ENCODE measurements at regions not wholly inside any gene's neighbourhood (a gene's known extent, or its start where the extent isn't known, plus 50 kb on each side); places are given as distances from the start of the nearest gene placed in this dataset.

- DNase-seq (ENCODE audit: low spot score), result no peak
- no peak for FAIRE-seq
- ATAC-seq, result no peak
- Histone ChIP-seq H3K4me1 (ENCODE audit: insufficient read depth, low read length) (no peaks in the 10 kb centered on the region), H3K36me3 (replicated peaks in 1 of 2; ENCODE audit: control insufficient read depth in 1 of 2, insufficient read depth in 2 of 2, low read length in 2 of 2) (no peaks in the 10 kb centered on the region), H4K20me1 (ENCODE audit: insufficient read depth, low read length) (no peaks in the 10 kb centered on the region), H3K9me3 (ENCODE audit: low read length) (no peaks in the 10 kb centered on the region), H3K4me2 (ENCODE audit: low read depth, low read length) (no peak overlapping the region), H3K4me3 (replicated peaks in 1 of 3; ENCODE audit: insufficient read depth in 1 of 3, low read depth in 2 of 3, low read length in 3 of 3) (no peak overlapping the region), H3K79me2 (ENCODE audit: insufficient read depth, low read length) (no peaks in the 10 kb centered on the region), H2AFZ (ENCODE audit: low read length) (no peak overlapping the region), H3K9ac (ENCODE audit: insufficient read depth, low read depth, low read length) (no peak overlapping the region), H3K27ac (ENCODE audit: extremely low read length, insufficient read depth, low read length) (no peak overlapping the region), H3K27me3 (ENCODE audit: control insufficient read depth in 1 of 2, insufficient read depth in 2 of 2, low read length in 2 of 2) (peaks cover 0 to 54% of the 10 kb centered on the region in 2 experiments; a peak in 4 of 5 replicates)
- WGBS (ENCODE audit: low lambda C conversion rate), result 4% methylated on average over 5 of the region's 5 CpGs
- ChIA-PET CTCF (ENCODE audit: low intra/inter-chr PET ratio, low total read pairs) (no interaction called here), POLR2A (no interaction called here)
- no peak for TF ChIP-seq FOXK2 (IDR thresholded peaks at IDR 0.05)
- no peak for TF ChIP-seq ZNF275 (CRISPR knock-in tag; IDR thresholded peaks at IDR 0.05; ENCODE audit: borderline replicate concordance)
- TF ChIP-seq ZBTB8A (CRISPR knock-in tag; IDR thresholded peaks at IDR 0.05; ENCODE audit: borderline replicate concordance, low read depth), result no peak
- no peak for TF ChIP-seq KDM1A (CRISPR knock-in tag; IDR thresholded peaks at IDR 0.05)
- no peak for TF ChIP-seq ZNF124 (CRISPR knock-in tag; IDR thresholded peaks at IDR 0.05)
- TF ChIP-seq ZNF598 (CRISPR knock-in tag; IDR thresholded peaks at IDR 0.05; ENCODE audit: borderline replicate concordance), result no peak
- intact Hi-C loops (cut with micrococcal nuclease; ENCODE audit: unreplicated experiment) (no loop called here), in situ Hi-C loops (cut with HindIII; ENCODE audit: extremely low pct_ligation_motif_present, low pct_unique_long_range_greater_than_20kb) (no loop called here)
- BruUV-seq (replicated peaks), result no TSS peak
Measured at GRCh38 chr2:176646033-176646615, 376.9 kb downstream of the MTX2 start.

- Histone ChIP-seq H3K4me1 (ENCODE audit: insufficient read depth, low read length) (no peaks in the 10 kb centered on the region), H3K27me3 (ENCODE audit: control insufficient read depth in 1 of 2, insufficient read depth in 2 of 2, low read length in 2 of 2) (peaks cover 0 to 51% of the 10 kb centered on the region in 2 experiments; a peak in 4 of 5 replicates), H3K79me2 (ENCODE audit: insufficient read depth, low read length) (no peaks in the 10 kb centered on the region), H3K9ac (ENCODE audit: insufficient read depth, low read depth, low read length) (no peak overlapping the region), H3K9me3 (ENCODE audit: low read length) (no peaks in the 10 kb centered on the region), H3K4me3 (replicated peaks in 1 of 3; ENCODE audit: insufficient read depth in 1 of 3, low read depth in 2 of 3, low read length in 3 of 3) (no peak overlapping the region), H4K20me1 (ENCODE audit: insufficient read depth, low read length) (no peaks in the 10 kb centered on the region), H3K36me3 (replicated peaks in 1 of 2; ENCODE audit: control insufficient read depth in 1 of 2, insufficient read depth in 2 of 2, low read length in 2 of 2) (no peaks in the 10 kb centered on the region), H3K27ac (ENCODE audit: extremely low read length, insufficient read depth, low read length) (no peak overlapping the region), H3K4me2 (ENCODE audit: low read depth, low read length) (no peak overlapping the region), H2AFZ (ENCODE audit: low read length) (no peak overlapping the region)
- ATAC-seq, result no peak
- intact Hi-C loops (cut with micrococcal nuclease; ENCODE audit: unreplicated experiment), result no loop called here
- ChIA-PET CTCF (ENCODE audit: low intra/inter-chr PET ratio, low total read pairs) (no interaction called here), POLR2A (no interaction called here)
- DNase-seq (ENCODE audit: low spot score), result no peak
- WGBS (ENCODE audit: low lambda C conversion rate), result 14% methylated on average over 11 of the region's 11 CpGs
- no TSS peak for BruUV-seq (replicated peaks)
- in situ Hi-C loops (cut with HindIII; ENCODE audit: extremely low pct_ligation_motif_present, low pct_unique_long_range_greater_than_20kb), result no loop called here
- FAIRE-seq, result no peak
- peak; percentile 88 for TF ChIP-seq MAFF (IDR thresholded peaks at IDR 0.05; ENCODE audit: low read depth, low read length)
- peak; percentile 88 to 93 for TF ChIP-seq MAFK (conservative IDR thresholded peaks at IDR 0.05 in 1 of 2, IDR thresholded peaks at IDR 0.05 in 1 of 2; ENCODE audit: low read length in 2 of 2)
- TF ChIP-seq PLSCR1 (CRISPR knock-in tag; IDR thresholded peaks at IDR 0.05; ENCODE audit: borderline replicate concordance), result no peak
Measured at GRCh38 chr2:176647325-176648165, 378.3 kb downstream of the MTX2 start.

All from HepG2 (cell line).